ENCODE measurements at regions not wholly inside any gene's neighbourhood (a gene's known extent, or its start where the extent isn't known, plus 50 kb on each side); places are given as distances from the start of the nearest gene placed in this dataset.

DNA sequence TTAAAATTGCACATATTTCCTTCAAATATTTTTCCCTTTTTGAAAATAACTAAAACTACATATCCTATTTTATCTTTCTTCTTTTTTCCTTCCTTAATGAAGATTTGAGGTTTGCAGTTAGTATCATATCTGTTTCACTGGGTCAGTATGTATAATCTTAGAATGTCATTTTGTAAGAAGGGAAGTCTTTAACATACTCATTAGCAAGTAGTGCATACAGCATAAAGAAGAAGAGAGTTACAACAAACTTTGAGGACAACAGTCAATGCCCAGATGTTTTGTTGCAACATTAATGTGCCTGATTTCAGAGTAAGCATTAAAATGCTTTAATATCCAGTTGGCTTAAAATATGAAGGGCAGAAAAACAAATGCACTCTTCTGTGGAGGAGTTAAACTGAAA, 176.9 kb upstream of the FBXO33 start:
- CTCF ChIA-PET = no interaction called here
- H3K9me3 ChIP-seq = no peaks in the 10 kb centered on the region
- no peak overlapping the region for H3K4me2 ChIP-seq
- no peak for DNase-seq
- no peaks in the 10 kb centered on the region for H3F3A ChIP-seq (replicated peaks; ENCODE audit: insufficient read depth)
- no peaks in the 10 kb centered on the region for H4K20me1 ChIP-seq (ENCODE audit: insufficient read depth)
- H3K36me3 ChIP-seq (replicated peaks in 1 of 2; ENCODE audit: control insufficient read depth in 1 of 2, insufficient read depth in 2 of 2, low read length in 1 of 2) = no peaks in the 10 kb centered on the region
- no peak overlapping the region for H3K27ac ChIP-seq (ENCODE audit: low read depth in 2 of 2, low read length in 1 of 2)
- POLR2A ChIA-PET = no interaction called here
- no peaks in the 10 kb centered on the region for H3K79me2 ChIP-seq (ENCODE audit: insufficient read depth)
- TF ChIP-seq, protein P1, sequence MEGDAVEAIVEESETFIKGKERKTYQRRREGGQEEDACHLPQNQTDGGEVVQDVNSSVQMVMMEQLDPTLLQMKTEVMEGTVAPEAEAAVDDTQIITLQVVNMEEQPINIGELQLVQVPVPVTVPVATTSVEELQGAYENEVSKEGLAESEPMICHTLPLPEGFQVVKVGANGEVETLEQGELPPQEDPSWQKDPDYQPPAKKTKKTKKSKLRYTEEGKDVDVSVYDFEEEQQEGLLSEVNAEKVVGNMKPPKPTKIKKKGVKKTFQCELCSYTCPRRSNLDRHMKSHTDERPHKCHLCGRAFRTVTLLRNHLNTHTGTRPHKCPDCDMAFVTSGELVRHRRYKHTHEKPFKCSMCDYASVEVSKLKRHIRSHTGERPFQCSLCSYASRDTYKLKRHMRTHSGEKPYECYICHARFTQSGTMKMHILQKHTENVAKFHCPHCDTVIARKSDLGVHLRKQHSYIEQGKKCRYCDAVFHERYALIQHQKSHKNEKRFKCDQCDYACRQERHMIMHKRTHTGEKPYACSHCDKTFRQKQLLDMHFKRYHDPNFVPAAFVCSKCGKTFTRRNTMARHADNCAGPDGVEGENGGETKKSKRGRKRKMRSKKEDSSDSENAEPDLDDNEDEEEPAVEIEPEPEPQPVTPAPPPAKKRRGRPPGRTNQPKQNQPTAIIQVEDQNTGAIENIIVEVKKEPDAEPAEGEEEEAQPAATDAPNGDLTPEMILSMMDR (IDR thresholded peaks at IDR 0.05) = no peak
- TF ChIP-seq, protein P2, sequence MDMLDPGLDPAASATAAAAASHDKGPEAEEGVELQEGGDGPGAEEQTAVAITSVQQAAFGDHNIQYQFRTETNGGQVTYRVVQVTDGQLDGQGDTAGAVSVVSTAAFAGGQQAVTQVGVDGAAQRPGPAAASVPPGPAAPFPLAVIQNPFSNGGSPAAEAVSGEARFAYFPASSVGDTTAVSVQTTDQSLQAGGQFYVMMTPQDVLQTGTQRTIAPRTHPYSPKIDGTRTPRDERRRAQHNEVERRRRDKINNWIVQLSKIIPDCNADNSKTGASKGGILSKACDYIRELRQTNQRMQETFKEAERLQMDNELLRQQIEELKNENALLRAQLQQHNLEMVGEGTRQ (IDR thresholded peaks at IDR 0.05; ENCODE audit: borderline replicate concordance, low read depth, low read length) = no peak
- no peak for TF ChIP-seq GABPA (IDR thresholded peaks at IDR 0.05; ENCODE audit: low read depth)
- H3K4me1 ChIP-seq (ENCODE audit: control insufficient read depth in 1 of 2, insufficient read depth in 2 of 2, low read depth in 1 of 2, low read length in 1 of 2) = no peaks in the 10 kb centered on the region
- H3K9ac ChIP-seq = no peak overlapping the region
- no peaks in the 10 kb centered on the region for H3K27me3 ChIP-seq (ENCODE audit: insufficient read depth)
- no peak overlapping the region for H2AFZ ChIP-seq (ENCODE audit: low read depth)
- H3K4me3 ChIP-seq (ENCODE audit: low read depth in 2 of 2, low read length in 1 of 2) = no peak overlapping the region
- H3K9me2 ChIP-seq = no peaks in the 10 kb centered on the region

DNA sequence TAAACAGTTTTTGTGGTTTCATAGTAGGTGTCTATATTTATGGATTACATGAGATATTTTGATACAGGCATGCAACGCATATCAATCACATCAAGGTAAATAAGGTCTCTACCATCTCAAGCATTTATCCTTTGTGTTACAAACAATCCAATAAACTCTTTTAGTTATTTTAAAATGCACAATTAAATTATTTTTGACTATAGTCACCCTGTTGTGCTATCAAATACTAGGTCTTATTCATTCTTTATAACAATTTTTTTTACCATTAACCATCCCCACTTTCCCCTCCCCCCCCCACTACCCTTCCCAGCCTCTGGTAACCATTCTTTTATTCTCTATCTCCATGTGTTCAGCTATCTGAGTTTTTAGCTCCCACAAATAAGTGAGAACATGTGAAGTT, 175.7 kb upstream of the FBXO33 start:
- Histone ChIP-seq H3K27me3 (ENCODE audit: insufficient read depth) (no peaks in the 10 kb centered on the region), H3K9me3 (no peaks in the 10 kb centered on the region), H3K27ac (ENCODE audit: low read depth in 2 of 2, low read length in 1 of 2) (no peak overlapping the region), H3K4me2 (no peak overlapping the region), H3F3A (replicated peaks; ENCODE audit: insufficient read depth) (no peaks in the 10 kb centered on the region), H3K9me2 (no peaks in the 10 kb centered on the region), H3K4me3 (ENCODE audit: low read depth in 2 of 2, low read length in 1 of 2) (no peak overlapping the region), H3K9ac (no peak overlapping the region), H4K20me1 (ENCODE audit: insufficient read depth) (no peaks in the 10 kb centered on the region), H3K4me1 (ENCODE audit: control insufficient read depth in 1 of 2, insufficient read depth in 2 of 2, low read depth in 1 of 2, low read length in 1 of 2) (no peaks in the 10 kb centered on the region), H2AFZ (ENCODE audit: low read depth) (no peak overlapping the region), H3K79me2 (ENCODE audit: insufficient read depth) (no peaks in the 10 kb centered on the region), H3K36me3 (replicated peaks in 1 of 2; ENCODE audit: control insufficient read depth in 1 of 2, insufficient read depth in 2 of 2, low read length in 1 of 2) (no peaks in the 10 kb centered on the region)
- 6% methylated on average over 1 of the region's 1 CpG for WGBS (ENCODE audit: low lambda C conversion rate)
- TF ChIP-seq, protein P1 (IDR thresholded peaks at IDR 0.05) = no peak
- TF ChIP-seq JUND (IDR thresholded peaks at IDR 0.05) (no peak), TEAD4 (IDR thresholded peaks at IDR 0.05; ENCODE audit: borderline replicate concordance, insufficient read depth) (no peak), TCF12 (IDR thresholded peaks at IDR 0.05) (no peak), RCOR1 (IDR thresholded peaks at IDR 0.05; ENCODE audit: low read length) (no peak), CHD2 (IDR thresholded peaks at IDR 0.05; ENCODE audit: low read length, partially characterized antibody) (no peak), MEF2A (IDR thresholded peaks at IDR 0.05; ENCODE audit: borderline replicate concordance, low read depth) (no peak), SIN3A (IDR thresholded peaks at IDR 0.05; ENCODE audit: borderline replicate concordance, low read depth, low read length) (no peak), NRF1 (IDR thresholded peaks at IDR 0.05; ENCODE audit: low read depth, low read length) (no peak), FOXJ3 (CRISPR knock-in tag; IDR thresholded peaks at IDR 0.05) (no peak), RFX5 (IDR thresholded peaks at IDR 0.05; ENCODE audit: low read length) (no peak), YY1 (IDR thresholded peaks at IDR 0.05; ENCODE audit: low read depth) (no peak), TAF1 (IDR thresholded peaks at IDR 0.05; ENCODE audit: borderline replicate concordance, low read depth, low read length) (no peak), POLR2AphosphoS5 (IDR thresholded peaks at IDR 0.05; ENCODE audit: low read depth, low read length) (no peak), GABPA (IDR thresholded peaks at IDR 0.05; ENCODE audit: low read depth) (no peak)
- TF ChIP-seq, protein P2 (IDR thresholded peaks at IDR 0.05; ENCODE audit: borderline replicate concordance, low read depth, low read length) = no peak
- TF ChIP-seq, protein P3, sequence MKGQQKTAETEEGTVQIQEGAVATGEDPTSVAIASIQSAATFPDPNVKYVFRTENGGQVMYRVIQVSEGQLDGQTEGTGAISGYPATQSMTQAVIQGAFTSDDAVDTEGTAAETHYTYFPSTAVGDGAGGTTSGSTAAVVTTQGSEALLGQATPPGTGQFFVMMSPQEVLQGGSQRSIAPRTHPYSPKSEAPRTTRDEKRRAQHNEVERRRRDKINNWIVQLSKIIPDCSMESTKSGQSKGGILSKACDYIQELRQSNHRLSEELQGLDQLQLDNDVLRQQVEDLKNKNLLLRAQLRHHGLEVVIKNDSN (IDR thresholded peaks at IDR 0.05; ENCODE audit: borderline replicate concordance, low read depth) = no peak
- DNase-seq = no peak
- ChIA-PET CTCF (no interaction called here), POLR2A (no interaction called here)
